ENCODE measurements at regions not wholly inside any gene's neighbourhood (a gene's known extent, or its start where the extent isn't known, plus 50 kb on each side); places are given as distances from the start of the nearest gene placed in this dataset.

DNA sequence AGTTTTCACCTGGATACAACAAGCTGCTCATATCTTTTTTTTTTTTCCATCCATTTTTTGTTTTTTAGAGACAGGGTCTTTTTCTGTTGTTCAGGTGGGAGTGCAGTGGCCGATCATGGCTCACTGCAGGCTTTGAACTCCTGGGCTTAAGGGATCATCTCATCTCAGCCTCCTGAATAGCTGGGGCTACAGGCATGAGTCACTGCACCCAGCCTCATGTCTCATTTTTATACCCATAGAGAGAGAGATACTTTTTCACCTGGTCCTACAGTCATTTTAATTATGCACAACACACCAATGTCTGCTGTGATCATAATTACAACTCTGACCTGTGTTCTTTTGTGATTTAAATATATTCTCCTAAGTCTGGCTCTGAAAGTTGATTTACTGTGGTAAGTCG, 84.4 kb downstream of the KIF4B start:
- no peak overlapping the region for H3K27ac ChIP-seq
- TF ChIP-seq, protein P1, sequence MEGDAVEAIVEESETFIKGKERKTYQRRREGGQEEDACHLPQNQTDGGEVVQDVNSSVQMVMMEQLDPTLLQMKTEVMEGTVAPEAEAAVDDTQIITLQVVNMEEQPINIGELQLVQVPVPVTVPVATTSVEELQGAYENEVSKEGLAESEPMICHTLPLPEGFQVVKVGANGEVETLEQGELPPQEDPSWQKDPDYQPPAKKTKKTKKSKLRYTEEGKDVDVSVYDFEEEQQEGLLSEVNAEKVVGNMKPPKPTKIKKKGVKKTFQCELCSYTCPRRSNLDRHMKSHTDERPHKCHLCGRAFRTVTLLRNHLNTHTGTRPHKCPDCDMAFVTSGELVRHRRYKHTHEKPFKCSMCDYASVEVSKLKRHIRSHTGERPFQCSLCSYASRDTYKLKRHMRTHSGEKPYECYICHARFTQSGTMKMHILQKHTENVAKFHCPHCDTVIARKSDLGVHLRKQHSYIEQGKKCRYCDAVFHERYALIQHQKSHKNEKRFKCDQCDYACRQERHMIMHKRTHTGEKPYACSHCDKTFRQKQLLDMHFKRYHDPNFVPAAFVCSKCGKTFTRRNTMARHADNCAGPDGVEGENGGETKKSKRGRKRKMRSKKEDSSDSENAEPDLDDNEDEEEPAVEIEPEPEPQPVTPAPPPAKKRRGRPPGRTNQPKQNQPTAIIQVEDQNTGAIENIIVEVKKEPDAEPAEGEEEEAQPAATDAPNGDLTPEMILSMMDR (IDR thresholded peaks at IDR 0.05) = no peak
- no peak for TF ChIP-seq POLR2A (IDR thresholded peaks at IDR 0.05)
- intact Hi-C loops (cut with DNase I) = no loop called here
- WGBS, 2 donors = 87 to 93% methylated on average over 2 of the region's 2 CpGs
- no peak for DNase-seq
- H3K9me3 ChIP-seq = no peaks in the 10 kb centered on the region
- H3K27me3 ChIP-seq = no peaks in the 10 kb centered on the region
- no peaks in the 10 kb centered on the region for H3K4me1 ChIP-seq
- no peak overlapping the region for H3K4me3 ChIP-seq (replicated peaks in 1 of 3)
- H3K36me3 ChIP-seq = no peaks in the 10 kb centered on the region

DNA sequence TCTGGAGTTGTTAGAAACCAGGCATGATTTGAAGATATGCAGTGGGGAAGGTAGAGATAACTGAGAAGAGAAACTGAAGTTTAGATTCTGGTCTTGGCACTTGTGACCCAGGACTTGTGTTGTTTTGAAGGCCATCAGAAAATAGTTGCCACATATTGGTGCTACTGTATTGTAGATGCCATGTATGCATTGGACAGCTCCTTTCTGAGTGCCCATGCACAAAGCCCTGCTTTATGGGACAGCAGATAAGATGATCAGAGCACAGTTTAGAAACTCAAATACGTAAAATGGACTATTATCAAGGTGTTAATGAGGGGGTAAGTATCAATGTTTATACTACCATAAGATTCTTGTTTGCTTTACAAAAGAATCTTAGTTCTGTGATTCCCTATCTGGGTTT, 84.9 kb downstream of the KIF4B start:
- no peak overlapping the region for H3K4me3 ChIP-seq (replicated peaks in 1 of 3)
- no peak for DNase-seq
- no peaks in the 10 kb centered on the region for H3K27me3 ChIP-seq
- no peaks in the 10 kb centered on the region for H3K36me3 ChIP-seq
- H3K27ac ChIP-seq = no peak overlapping the region
- intact Hi-C loops (cut with DNase I) = no loop called here
- no peak for TF ChIP-seq POLR2A (IDR thresholded peaks at IDR 0.05)
- TF ChIP-seq, protein P1 (IDR thresholded peaks at IDR 0.05) = no peak
- H3K9me3 ChIP-seq = no peaks in the 10 kb centered on the region
- no peaks in the 10 kb centered on the region for H3K4me1 ChIP-seq
- WGBS, 2 donors = 64 to 73% methylated on average over 1 of the region's 1 CpG

DNA sequence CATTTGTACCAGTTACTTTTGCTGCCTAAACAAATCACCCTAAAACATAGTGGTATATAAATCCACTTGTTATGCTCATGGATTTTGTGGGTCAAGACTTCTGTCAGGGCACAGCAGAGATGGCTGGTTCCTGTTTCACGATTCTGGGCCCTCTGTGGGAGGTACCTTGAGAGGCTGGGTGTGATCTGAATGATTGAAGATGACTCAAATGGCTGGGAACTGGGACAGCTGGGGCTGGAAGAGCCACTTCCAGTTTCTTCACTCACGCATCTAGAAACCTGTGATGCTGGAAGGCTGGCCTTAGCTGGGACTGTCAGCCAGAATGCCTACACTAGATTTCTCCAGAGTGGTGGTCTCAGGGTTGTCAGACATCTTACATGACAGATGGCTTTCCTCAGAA, 88.1 kb downstream of the KIF4B start:
- TF ChIP-seq POLR2A (IDR thresholded peaks at IDR 0.05) = no peak
- TF ChIP-seq, protein P1 (IDR thresholded peaks at IDR 0.05) = no peak
- intact Hi-C loops (cut with DNase I) = no loop called here
- 65 to 66% methylated on average over 2 of the region's 2 CpGs for WGBS, 2 donors
- H3K27me3 ChIP-seq = no peaks in the 10 kb centered on the region
- no peak for DNase-seq
- no peak overlapping the region for H3K4me3 ChIP-seq (replicated peaks in 1 of 3)
- H3K4me1 ChIP-seq = no peaks in the 10 kb centered on the region
- H3K27ac ChIP-seq = no peak overlapping the region
- no peaks in the 10 kb centered on the region for H3K36me3 ChIP-seq
- no peaks in the 10 kb centered on the region for H3K9me3 ChIP-seq

DNA sequence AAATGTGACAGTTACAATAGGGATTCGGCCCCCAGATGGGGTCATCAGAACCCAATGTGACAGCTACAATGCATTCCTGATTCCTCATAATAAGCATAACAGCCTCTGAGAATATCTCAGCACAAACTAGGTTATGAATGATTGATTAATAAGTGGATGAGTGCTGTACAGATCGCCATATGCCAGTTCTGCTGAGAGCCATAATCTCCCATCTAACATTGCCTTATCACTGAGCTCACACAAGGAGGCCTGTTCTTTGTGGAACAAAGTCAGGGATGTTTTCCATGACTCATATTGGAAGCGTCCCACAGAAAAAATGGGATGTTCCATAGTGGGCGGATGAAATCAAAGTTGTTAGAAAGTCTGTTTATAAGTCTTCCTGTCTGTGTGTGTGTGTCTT, 89.6 kb downstream of the KIF4B start:
- H3K27me3 ChIP-seq = no peaks in the 10 kb centered on the region
- no peak overlapping the region for H3K4me3 ChIP-seq (replicated peaks in 1 of 3)
- 79 to 80% methylated on average over 4 of the region's 4 CpGs for WGBS, 2 donors
- intact Hi-C loops (cut with DNase I) = no loop called here
- H3K27ac ChIP-seq = no peak overlapping the region
- H3K4me1 ChIP-seq = no peaks in the 10 kb centered on the region
- TF ChIP-seq POLR2A (IDR thresholded peaks at IDR 0.05) = no peak
- TF ChIP-seq, protein P1 (IDR thresholded peaks at IDR 0.05) = no peak
- H3K36me3 ChIP-seq = no peaks in the 10 kb centered on the region
- no peaks in the 10 kb centered on the region for H3K9me3 ChIP-seq
- DNase-seq = no peak

DNA sequence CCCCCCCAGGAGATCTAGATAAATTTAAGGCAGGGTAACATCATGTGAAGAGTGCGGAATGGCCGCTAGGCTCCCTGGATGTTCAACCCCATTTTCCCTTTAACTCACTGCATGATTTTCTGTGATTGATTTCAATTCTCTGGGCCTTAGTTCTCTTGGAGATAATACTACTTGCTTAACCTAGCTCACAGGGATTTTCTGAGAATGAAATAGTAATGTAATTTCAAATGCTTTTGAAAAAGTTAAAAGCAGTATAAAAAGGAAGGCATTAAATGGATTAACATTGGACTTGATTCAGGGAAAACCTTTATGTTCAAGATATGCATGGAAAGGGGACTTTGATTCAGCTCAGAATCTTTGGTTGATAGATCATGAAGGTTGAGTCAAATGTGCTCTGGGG, 90.9 kb downstream of the KIF4B start:
- Histone ChIP-seq H3K9me3 (no peaks in the 10 kb centered on the region), H3K27me3 (no peaks in the 10 kb centered on the region), H3K36me3 (no peaks in the 10 kb centered on the region), H3K27ac (no peak overlapping the region), H3K4me3 (replicated peaks in 1 of 3) (no peak overlapping the region), H3K4me1 (no peaks in the 10 kb centered on the region)
- WGBS, 2 donors = 89 to 100% methylated on average over 2 of the region's 2 CpGs
- no peak for TF ChIP-seq POLR2A (IDR thresholded peaks at IDR 0.05)
- TF ChIP-seq, protein P1 (IDR thresholded peaks at IDR 0.05) = no peak
- intact Hi-C loops (cut with DNase I) = no loop called here
- DNase-seq = no peak
